ENCODE measurements at regions not wholly inside any gene's neighbourhood (a gene's known extent, or its start where the extent isn't known, plus 50 kb on each side); places are given as distances from the start of the nearest gene placed in this dataset.

- DNase-seq (ENCODE audit: low spot score): no peak
- no peaks in the 10 kb centered on the region for H3K4me1 ChIP-seq
- no peaks in the 10 kb centered on the region for H3K36me3 ChIP-seq
- H3K27ac ChIP-seq: no peak overlapping the region
- H3K27me3 ChIP-seq: no peaks in the 10 kb centered on the region
- no peak for TF ChIP-seq CTCF (IDR thresholded peaks at IDR 0.05)
- no peak overlapping the region for H3K4me3 ChIP-seq
- H3K9me3 ChIP-seq: no peaks in the 10 kb centered on the region
Observed at GRCh38 chr7:79909176-79909575, 225.5 kb upstream of the GNAI1 start.

GRCh38 chr7:79897166-79897565, 237.5 kb upstream of the GNAI1 start:
- no peak for DNase-seq (ENCODE audit: low spot score)
- TF ChIP-seq CTCF (IDR thresholded peaks at IDR 0.05): no peak

GRCh38 chr7:79893991-79894390, 240.6 kb upstream of the GNAI1 start:
- H3K4me1 ChIP-seq: no peaks in the 10 kb centered on the region
- no peak for TF ChIP-seq CTCF (IDR thresholded peaks at IDR 0.05)
- no peak overlapping the region for H3K4me3 ChIP-seq
- DNase-seq (ENCODE audit: low spot score): no peak
- H3K36me3 ChIP-seq: no peaks in the 10 kb centered on the region
- no peaks in the 10 kb centered on the region for H3K27me3 ChIP-seq
- H3K9me3 ChIP-seq: no peaks in the 10 kb centered on the region
- no peak overlapping the region for H3K27ac ChIP-seq

More at GRCh38 chr7:79897166-79897565, 237.5 kb upstream of the GNAI1 start:
- Histone ChIP-seq H3K4me1 (no peaks in the 10 kb centered on the region), H3K4me3 (no peak overlapping the region), H3K36me3 (no peaks in the 10 kb centered on the region), H3K27ac (no peak overlapping the region), H3K27me3 (no peaks in the 10 kb centered on the region), H3K9me3 (no peaks in the 10 kb centered on the region)

DNA sequence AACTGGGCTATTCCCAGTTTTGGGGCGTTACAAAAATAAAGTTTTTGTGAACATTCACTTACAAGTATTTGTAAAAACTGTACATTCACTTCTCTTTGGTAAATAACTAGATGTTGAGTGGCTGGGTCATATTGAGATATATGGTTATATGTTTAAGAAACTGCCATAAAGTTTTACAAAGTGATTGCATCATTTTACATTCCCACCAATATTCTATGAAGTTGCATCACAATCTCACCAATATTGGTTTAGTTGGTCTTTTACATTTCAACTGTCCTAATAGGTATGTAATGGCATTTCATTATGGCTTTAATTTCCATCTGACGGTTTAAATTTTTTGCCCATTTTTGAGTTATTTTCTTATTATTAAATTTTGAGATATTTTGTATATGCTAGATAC, 251.7 kb upstream of the GNAI1 start:
- Histone ChIP-seq H3K36me3 (no peaks in the 10 kb centered on the region), H3K4me3 (no peak overlapping the region), H3K27me3 (no peaks in the 10 kb centered on the region), H3K9me3 (no peaks in the 10 kb centered on the region), H3K4me1 (no peaks in the 10 kb centered on the region), H3K27ac (no peak overlapping the region)
- TF ChIP-seq CTCF (IDR thresholded peaks at IDR 0.05): no peak
- DNase-seq (ENCODE audit: low spot score): no peak

- no peak for TF ChIP-seq CTCF (IDR thresholded peaks at IDR 0.05)
- H3K27me3 ChIP-seq: no peaks in the 10 kb centered on the region
- no peak overlapping the region for H3K27ac ChIP-seq
- H3K4me1 ChIP-seq: no peaks in the 10 kb centered on the region
- no peaks in the 10 kb centered on the region for H3K9me3 ChIP-seq
- no peaks in the 10 kb centered on the region for H3K36me3 ChIP-seq
- H3K4me3 ChIP-seq: no peak overlapping the region
- DNase-seq (ENCODE audit: low spot score): no peak
Observed at GRCh38 chr7:79880312-79880711, 254.3 kb upstream of the GNAI1 start.

DNA sequence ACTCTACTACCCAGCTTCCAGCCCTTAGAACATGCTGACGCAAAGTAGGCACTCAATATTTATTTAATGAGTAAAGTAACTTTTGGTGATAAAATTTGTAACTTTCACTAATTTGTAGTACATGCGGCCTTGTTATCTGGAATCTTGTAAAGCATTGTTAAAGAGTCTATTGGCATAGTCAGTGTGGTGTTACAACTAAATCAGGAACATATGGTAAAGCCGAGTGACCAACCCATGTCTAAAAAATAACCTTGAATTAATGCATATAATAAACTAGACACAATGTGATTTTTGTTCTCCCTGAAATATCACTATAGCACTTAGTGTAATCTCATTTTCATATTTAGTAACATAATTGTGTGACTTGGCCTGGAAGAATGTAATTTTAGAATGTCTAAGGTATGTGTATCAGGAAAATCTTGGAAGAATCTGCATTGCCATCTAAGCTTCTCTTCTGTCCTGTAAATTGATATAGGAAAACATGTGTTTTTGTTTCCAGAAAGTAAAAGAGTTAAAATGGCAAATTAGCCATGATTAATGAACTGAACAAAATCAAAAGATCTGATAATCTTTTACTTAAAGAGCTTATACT, 256.7 kb upstream of the GNAI1 start:
- H3K9me3 ChIP-seq: no peaks in the 10 kb centered on the region
- DNase-seq (ENCODE audit: low spot score): no peak
- H3K27me3 ChIP-seq: no peaks in the 10 kb centered on the region
- no peak overlapping the region for H3K4me3 ChIP-seq
- H3K27ac ChIP-seq: no peak overlapping the region
- no peak for TF ChIP-seq CTCF (IDR thresholded peaks at IDR 0.05)
- no peaks in the 10 kb centered on the region for H3K4me1 ChIP-seq
- no peaks in the 10 kb centered on the region for H3K36me3 ChIP-seq
